Activated CD4-positive, CD25-positive, alpha-beta regulatory T cell treated with anti-CD3 and anti-CD28 coated beads, Interleukin-2, amount 50 U/mL, for 24 hours (primary cell): ENCODE measurements at regions not wholly inside any gene's neighbourhood (a gene's known extent, or its start where the extent isn't known, plus 50 kb on each side); places are given as distances from the start of the nearest gene placed in this dataset.
A peak's percentile ranks its signal among the peaks of the same experiment; 100 is the strongest.
"Not testable (repeated sequence)": the region's sequence is repeated elsewhere in the genome, so short reads cannot be mapped to it uniquely, and the experiment has no call there.

Experiments used
- ATAC-seq, 2 donors: fragments of 150-1000 bp; cut with Tn5 transposase; one replicate each; pipeline ENCODE4 v1.10.0; 2021; ENCODE audit warnings: mild to moderate bottlenecking in 1 of 2, moderate library complexity in 1 of 2

DNA sequence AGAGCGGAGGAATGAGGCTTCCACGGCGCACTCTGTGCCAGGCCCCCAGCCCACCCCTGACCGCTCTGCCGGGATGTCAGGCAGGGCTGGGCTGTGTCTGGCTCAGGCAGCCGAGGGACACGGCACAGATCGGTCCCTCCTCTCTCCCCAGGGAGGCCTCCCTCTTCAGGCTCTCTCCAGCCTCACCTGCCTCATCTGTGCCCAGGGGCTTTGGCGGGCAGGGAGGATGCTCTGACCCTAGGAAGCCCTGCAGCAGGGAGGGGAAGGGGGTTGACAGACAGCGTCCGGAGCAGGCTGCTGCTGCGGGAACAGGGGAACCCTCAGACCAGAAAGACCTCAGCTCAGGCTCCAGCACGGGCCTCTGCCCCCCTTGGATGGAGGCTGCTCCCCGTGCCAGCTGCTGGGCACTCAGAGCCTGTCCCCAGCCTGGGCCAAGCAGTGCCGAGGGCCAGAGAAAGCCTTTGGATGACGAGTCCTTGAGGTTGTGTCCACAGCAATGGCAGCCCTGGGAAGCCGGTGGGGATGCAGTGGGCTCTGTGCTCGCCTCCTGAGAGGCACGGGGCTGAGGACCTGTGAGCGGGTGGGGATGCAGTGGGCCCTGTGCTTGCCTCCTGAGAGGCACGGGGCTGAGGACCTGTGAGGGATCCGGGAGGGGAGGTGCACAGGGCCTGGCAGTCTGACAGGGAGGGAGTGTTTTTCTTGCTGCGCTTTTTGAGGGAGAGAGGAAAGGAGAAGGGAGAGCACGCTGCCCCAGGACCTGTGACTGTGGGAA, 66.9 kb downstream of the FOXL3 start:
- no peak for ATAC-seq

GRCh38 chr7:357531-358209, 67.7 kb downstream of the FOXL3 start:
- no peak for ATAC-seq

- no peak for ATAC-seq
These were observed 68.4 kb downstream of the FOXL3 start for GRCh38 chr7:358352-358751.

GRCh38 chr7:359226-359765, 69.3 kb downstream of the FOXL3 start:
- no peak for ATAC-seq

DNA sequence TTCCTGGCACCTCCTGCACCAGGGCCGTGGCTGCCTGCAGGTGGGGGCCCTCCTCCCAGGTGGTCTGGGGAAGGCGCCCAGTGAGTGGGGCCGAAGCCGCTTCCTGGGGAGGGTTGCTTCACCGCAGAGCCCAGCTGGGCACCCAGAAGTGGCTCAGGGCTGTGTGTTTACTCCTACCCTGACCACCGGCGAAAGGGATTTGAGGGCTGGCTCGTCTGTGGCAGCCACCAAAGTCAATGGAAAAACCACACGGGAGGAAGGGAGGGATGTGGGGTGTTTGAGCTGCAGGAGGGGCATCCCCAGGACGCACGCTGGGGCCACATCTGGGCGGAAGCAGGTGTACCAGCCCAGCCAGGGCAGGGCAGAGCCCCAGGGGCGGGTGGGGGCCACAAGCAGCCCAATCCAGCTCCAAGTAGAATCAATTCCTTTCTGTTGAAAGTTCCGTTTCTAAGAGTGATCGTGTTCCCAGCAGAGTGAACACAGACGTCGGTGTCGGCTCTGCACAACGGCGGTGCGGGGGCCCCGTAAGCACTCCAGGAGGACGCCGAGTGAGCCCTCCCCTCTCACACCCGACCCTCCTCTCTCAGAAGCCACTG, 69.9 kb downstream of the FOXL3 start:
- peak in 1 of 2 donors; percentile 27 for ATAC-seq

- ATAC-seq, result peak; percentile 68 to 76
These were observed 70.6 kb downstream of the FOXL3 start for GRCh38 chr7:360454-361100.

GRCh38 chr7:361182-361581, 71.2 kb downstream of the FOXL3 start:
- ATAC-seq, result not testable (repeated sequence)

- ATAC-seq, result no peak
These were observed 71.9 kb downstream of the FOXL3 start for GRCh38 chr7:361680-362401.

- peak; percentile 42 to 48 for ATAC-seq
These were observed 72.6 kb downstream of the FOXL3 start for GRCh38 chr7:362402-363096.

DNA sequence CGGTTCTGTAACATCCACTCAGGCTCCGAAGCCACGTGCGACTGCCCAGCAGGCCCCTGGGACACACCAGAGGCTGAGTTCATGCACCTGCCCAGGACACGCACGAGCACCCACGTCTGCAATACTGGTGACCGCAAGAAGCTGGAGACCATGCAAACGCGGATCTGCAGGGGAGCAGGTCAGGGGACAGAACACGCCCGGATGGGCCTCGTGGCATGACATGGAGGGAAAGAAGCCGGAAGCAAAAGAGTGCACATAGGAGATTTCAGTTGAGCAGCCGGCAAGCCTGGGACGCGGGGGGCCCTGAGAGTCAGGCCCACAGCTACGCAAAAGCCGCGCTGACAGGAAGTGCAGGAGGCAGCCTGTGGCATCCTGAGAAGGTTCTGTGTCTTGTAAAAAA, 73.7 kb downstream of the FOXL3 start:
- ATAC-seq, result no peak

DNA sequence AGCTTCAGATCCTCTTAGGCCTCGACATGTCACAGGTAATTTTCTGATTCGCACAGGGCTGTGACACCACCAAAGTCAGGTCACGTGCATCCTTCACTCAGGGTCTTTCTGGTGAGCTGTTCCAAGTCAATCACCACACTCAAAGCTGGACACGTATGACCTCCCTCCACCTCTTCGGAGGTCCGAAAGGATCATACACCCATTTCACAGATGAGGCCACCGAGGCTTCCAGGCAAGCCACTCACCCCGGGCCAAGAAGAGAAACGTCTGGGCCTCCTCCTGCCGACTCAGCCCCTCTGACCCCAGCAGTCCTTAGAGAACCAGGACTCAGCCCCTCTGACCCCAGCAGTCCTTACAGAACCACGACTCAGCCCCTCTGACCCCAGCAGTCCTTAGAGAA, 74.6 kb downstream of the FOXL3 start:
- ATAC-seq, result no peak

DNA sequence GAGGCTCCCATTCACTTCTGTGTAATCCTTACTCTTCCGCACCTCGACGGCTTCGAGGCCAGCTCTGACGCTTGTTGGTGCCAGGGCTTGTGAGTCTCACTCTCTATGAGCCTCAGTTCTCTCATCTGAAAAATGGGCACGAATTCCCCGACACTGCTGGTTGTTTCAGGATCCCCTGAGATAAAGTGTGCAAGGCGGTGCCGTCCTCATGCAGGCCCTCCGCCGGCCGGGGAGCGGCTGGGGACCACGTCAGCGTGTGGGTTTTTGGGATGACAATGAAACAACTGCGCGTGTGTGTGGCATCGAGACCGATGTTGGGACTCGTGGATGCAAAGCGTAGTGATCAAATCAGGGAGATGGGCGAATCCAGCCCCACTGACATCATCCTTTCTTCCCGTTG, 75.6 kb downstream of the FOXL3 start:
- no peak for ATAC-seq

- ATAC-seq, result peak; percentile 23 to 50
These were observed 76.3 kb downstream of the FOXL3 start for GRCh38 chr7:366161-366803.

GRCh38 chr7:367351-367901, 77.5 kb downstream of the FOXL3 start:
- no peak for ATAC-seq

GRCh38 chr7:368651-369475, 78.9 kb downstream of the FOXL3 start:
- no peak for ATAC-seq

- no peak for ATAC-seq
These were observed 79.7 kb downstream of the FOXL3 start for GRCh38 chr7:369476-370258.

- ATAC-seq, result no peak
These were observed 80.3 kb downstream of the FOXL3 start for GRCh38 chr7:370259-370625.

DNA sequence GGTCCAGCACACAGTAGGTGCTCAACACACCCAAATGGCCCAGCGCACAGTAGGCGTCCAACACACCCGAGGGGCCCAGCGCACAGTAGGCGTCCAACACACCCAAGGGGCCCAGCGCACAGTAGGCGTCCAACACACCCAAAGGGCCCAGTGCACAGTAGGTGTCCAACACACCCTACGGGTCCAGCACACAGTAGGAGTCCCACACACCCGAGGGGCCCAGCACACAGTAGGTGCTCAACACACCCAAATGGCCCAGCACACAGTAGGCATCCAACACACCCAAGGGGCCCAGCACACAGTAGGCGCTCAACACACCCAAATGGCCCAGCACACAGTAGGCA, 80.8 kb downstream of the FOXL3 start:
- ATAC-seq, result no peak

DNA sequence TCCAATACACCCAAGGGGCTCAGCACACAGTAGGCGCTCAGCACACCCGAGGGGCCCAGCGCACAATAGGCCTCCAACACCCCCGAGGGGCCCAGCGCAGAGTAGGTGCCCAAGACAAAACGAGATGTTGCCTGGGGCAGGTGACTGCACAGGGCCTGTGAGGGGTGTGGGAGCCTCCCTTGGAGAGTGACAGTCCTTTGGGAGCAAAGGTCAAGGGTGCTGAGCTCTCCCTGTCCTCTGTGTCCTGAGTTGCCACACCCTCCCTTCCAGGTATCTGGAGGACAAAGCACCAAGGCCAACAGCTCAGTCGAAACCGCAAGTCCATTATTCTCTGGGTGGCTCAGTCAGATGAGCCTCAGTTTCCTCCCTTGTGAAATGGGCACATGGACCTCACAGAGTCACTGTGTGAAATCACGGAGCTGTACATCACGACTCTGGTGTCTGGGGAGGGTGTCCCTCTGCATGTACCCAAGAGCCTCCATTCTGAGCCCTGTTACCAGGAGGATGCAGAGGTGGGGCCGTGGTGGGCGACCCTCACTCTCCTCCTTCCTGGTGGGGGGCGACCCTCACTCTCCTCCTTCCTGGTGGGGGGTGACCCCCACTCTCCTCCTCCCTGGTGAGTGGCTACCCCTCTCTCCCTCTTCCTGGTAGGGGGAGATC, 81.3 kb downstream of the FOXL3 start:
- no peak for ATAC-seq
